HFF-Myc (cell line): ENCODE measurements at regions not wholly inside any gene's neighbourhood (a gene's known extent, or its start where the extent isn't known, plus 50 kb on each side); places are given as distances from the start of the nearest gene placed in this dataset.

Experiments
- DNase-seq: peaks from one replicate; pipeline ENCODE4 v3.0.0-alpha.2; 2011; ENCODE audit warnings: low read depth; ENCODE audit errors: extremely low read depth
- H3K4me3 ChIP-seq: replicated peaks from 2 replicates; pipeline ENCODE4 v1.5.1; 2011; ENCODE audit warnings: low read depth, mild to moderate bottlenecking, control low read depth, low read length
- TF ChIP-seq, protein P1 (sequence below): IDR thresholded peaks from 2 replicates; pipeline ENCODE4 v1.5.1; 2012; ENCODE audit warnings: mild to moderate bottlenecking, low read depth, low read length, control low read depth; ENCODE audit errors: missing control alignments

DNA sequence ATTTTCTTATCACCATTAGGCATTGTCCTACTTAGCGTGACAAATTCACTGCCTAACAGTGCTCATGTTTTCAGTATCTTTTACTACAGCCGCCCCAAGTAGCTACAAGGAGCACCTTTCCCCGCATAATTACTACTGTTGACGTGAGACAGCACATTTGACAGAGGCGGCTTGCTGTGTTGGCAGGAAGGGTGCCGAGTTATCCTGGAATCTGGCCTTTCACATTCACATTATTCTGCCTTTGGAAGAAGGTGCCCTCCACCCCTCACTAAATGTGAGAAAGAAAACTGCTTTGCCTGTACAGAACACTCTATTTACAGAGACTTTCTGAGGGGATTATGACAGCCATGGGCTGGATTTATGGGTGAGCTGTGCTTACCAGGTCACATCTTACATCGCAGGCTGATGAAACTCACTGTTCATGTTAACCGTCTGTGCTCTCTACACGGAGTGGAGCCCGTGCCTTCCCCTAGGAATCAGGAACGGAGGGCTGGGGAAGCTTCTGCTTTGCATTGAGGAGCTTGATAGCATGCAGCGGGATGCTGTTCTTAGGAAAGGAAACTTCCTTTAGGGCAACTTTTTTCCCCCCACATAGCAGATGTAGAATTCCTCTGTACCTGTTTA is 148.0 kb upstream of the ZRANB2 start:
- TF ChIP-seq, protein P1, sequence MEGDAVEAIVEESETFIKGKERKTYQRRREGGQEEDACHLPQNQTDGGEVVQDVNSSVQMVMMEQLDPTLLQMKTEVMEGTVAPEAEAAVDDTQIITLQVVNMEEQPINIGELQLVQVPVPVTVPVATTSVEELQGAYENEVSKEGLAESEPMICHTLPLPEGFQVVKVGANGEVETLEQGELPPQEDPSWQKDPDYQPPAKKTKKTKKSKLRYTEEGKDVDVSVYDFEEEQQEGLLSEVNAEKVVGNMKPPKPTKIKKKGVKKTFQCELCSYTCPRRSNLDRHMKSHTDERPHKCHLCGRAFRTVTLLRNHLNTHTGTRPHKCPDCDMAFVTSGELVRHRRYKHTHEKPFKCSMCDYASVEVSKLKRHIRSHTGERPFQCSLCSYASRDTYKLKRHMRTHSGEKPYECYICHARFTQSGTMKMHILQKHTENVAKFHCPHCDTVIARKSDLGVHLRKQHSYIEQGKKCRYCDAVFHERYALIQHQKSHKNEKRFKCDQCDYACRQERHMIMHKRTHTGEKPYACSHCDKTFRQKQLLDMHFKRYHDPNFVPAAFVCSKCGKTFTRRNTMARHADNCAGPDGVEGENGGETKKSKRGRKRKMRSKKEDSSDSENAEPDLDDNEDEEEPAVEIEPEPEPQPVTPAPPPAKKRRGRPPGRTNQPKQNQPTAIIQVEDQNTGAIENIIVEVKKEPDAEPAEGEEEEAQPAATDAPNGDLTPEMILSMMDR, result no peak
- H3K4me3 ChIP-seq, result no peak overlapping the region
- no peak for DNase-seq

GRCh38 chr1:71228241-71228640 is 147.4 kb upstream of the ZRANB2 start:
- DNase-seq, result no peak
- H3K4me3 ChIP-seq, result no peak overlapping the region
- TF ChIP-seq, protein P1, result no peak

GRCh38 chr1:71224741-71225377 is 144.0 kb upstream of the ZRANB2 start:
- H3K4me3 ChIP-seq, result no peak overlapping the region
- TF ChIP-seq, protein P1, result no peak
- no peak for DNase-seq

- TF ChIP-seq, protein P1, result no peak
- no peak for DNase-seq
- no peak overlapping the region for H3K4me3 ChIP-seq
Observed at GRCh38 chr1:71223641-71224340, 143.0 kb upstream of the ZRANB2 start.

GRCh38 chr1:71222668-71223067 is 141.8 kb upstream of the ZRANB2 start:
- TF ChIP-seq, protein P1, result no peak
- no peak overlapping the region for H3K4me3 ChIP-seq
- no peak for DNase-seq

GRCh38 chr1:71210718-71211117 is 129.9 kb upstream of the ZRANB2 start:
- DNase-seq, result no peak
- no peak overlapping the region for H3K4me3 ChIP-seq
- TF ChIP-seq, protein P1, result no peak
